Stimulated activated naive CD8-positive, alpha-beta T cell treated with anti-CD3 and anti-CD28 coated beads, Interleukin-15, Interleukin-2, amounts not matched to agents 100 ng/mL and 50 ng/mL, for 24 hours (primary cell): ENCODE measurements at regions not wholly inside any gene's neighbourhood (a gene's known extent, or its start where the extent isn't known, plus 50 kb on each side); places are given as distances from the start of the nearest gene placed in this dataset.

Experiments
- H3K27ac Mint-ChIP-seq: one replicate; pipeline ENCODE4 v1.8.0; 2021; ENCODE audit warnings: mild to moderate bottlenecking, mixed read lengths
- H3K27me3 Mint-ChIP-seq: one replicate; pipeline ENCODE4 v1.8.0; 2021; ENCODE audit warnings: mixed read lengths
- H3K36me3 Mint-ChIP-seq: one replicate; pipeline ENCODE4 v1.8.0; 2021; ENCODE audit warnings: low read depth, mixed read lengths
- H3K4me1 Mint-ChIP-seq: one replicate; pipeline ENCODE4 v1.8.0; 2021; ENCODE audit warnings: low read depth, mixed read lengths
- H3K4me3 Mint-ChIP-seq: one replicate; pipeline ENCODE4 v1.8.0; 2021; ENCODE audit warnings: mild to moderate bottlenecking, mixed read lengths
- H3K9me3 Mint-ChIP-seq: one replicate; pipeline ENCODE4 v1.8.0; 2021; ENCODE audit warnings: mixed read lengths

- no peaks in the 10 kb centered on the region for H3K36me3 Mint-ChIP-seq
- H3K4me3 Mint-ChIP-seq, result no peak overlapping the region
- H3K4me1 Mint-ChIP-seq, result no peaks in the 10 kb centered on the region
- H3K9me3 Mint-ChIP-seq, result no peaks in the 10 kb centered on the region
- no peak overlapping the region for H3K27ac Mint-ChIP-seq
- no peaks in the 10 kb centered on the region for H3K27me3 Mint-ChIP-seq
Observed at GRCh38 chr18:71673954-71674353, 870.2 kb downstream of the CBLN2 start.

- Mint-ChIP-seq H3K4me1 (no peaks in the 10 kb centered on the region), H3K9me3 (no peaks in the 10 kb centered on the region), H3K4me3 (no peak overlapping the region), H3K27me3 (no peaks in the 10 kb centered on the region), H3K36me3 (no peaks in the 10 kb centered on the region), H3K27ac (no peak overlapping the region)
Observed at GRCh38 chr18:71673498-71673897, 870.6 kb downstream of the CBLN2 start.

- Mint-ChIP-seq H3K9me3 (peaks cover 4% of the 10 kb centered on the region), H3K4me3 (no peak overlapping the region)
Observed at GRCh38 chr18:71666481-71666880, 877.7 kb downstream of the CBLN2 start.

GRCh38 chr18:71665131-71665530, 879.0 kb downstream of the CBLN2 start:
- H3K4me3 Mint-ChIP-seq, result no peak overlapping the region
- H3K27me3 Mint-ChIP-seq, result no peaks in the 10 kb centered on the region
- no peak overlapping the region for H3K27ac Mint-ChIP-seq
- no peaks in the 10 kb centered on the region for H3K36me3 Mint-ChIP-seq
- H3K4me1 Mint-ChIP-seq, result no peaks in the 10 kb centered on the region
- peaks cover 8% of the 10 kb centered on the region for H3K9me3 Mint-ChIP-seq

More at GRCh38 chr18:71666481-71666880, 877.7 kb downstream of the CBLN2 start:
- Mint-ChIP-seq H3K27me3 (no peaks in the 10 kb centered on the region), H3K4me1 (no peaks in the 10 kb centered on the region), H3K36me3 (no peaks in the 10 kb centered on the region), H3K27ac (no peak overlapping the region)

- Mint-ChIP-seq H3K4me1 (no peaks in the 10 kb centered on the region), H3K9me3 (no peaks in the 10 kb centered on the region), H3K27me3 (no peaks in the 10 kb centered on the region), H3K4me3 (no peak overlapping the region), H3K36me3 (no peaks in the 10 kb centered on the region), H3K27ac (no peak overlapping the region)
Observed at GRCh38 chr18:71643822-71644221, 900.3 kb downstream of the CBLN2 start.

- Mint-ChIP-seq H3K4me1 (no peaks in the 10 kb centered on the region), H3K9me3 (no peaks in the 10 kb centered on the region), H3K27ac (no peak overlapping the region), H3K4me3 (no peak overlapping the region), H3K36me3 (no peaks in the 10 kb centered on the region), H3K27me3 (no peaks in the 10 kb centered on the region)
Observed at GRCh38 chr18:71630696-71631095, 913.4 kb downstream of the CBLN2 start.

GRCh38 chr18:71625556-71626090, 918.5 kb downstream of the CBLN2 start:
- H3K4me3 Mint-ChIP-seq, result no peak overlapping the region
- H3K4me1 Mint-ChIP-seq, result no peaks in the 10 kb centered on the region
- H3K9me3 Mint-ChIP-seq, result no peaks in the 10 kb centered on the region
- no peak overlapping the region for H3K27ac Mint-ChIP-seq
- H3K27me3 Mint-ChIP-seq, result no peaks in the 10 kb centered on the region
- H3K36me3 Mint-ChIP-seq, result no peaks in the 10 kb centered on the region

- Mint-ChIP-seq H3K27ac (no peak overlapping the region), H3K27me3 (no peaks in the 10 kb centered on the region), H3K36me3 (no peaks in the 10 kb centered on the region), H3K4me3 (no peak overlapping the region), H3K9me3 (no peaks in the 10 kb centered on the region), H3K4me1 (no peaks in the 10 kb centered on the region)
Observed at GRCh38 chr18:71598374-71598773, 945.8 kb downstream of the CBLN2 start.

- H3K36me3 Mint-ChIP-seq, result no peaks in the 10 kb centered on the region
- H3K27ac Mint-ChIP-seq, result no peak overlapping the region
- H3K27me3 Mint-ChIP-seq, result no peaks in the 10 kb centered on the region
- no peaks in the 10 kb centered on the region for H3K9me3 Mint-ChIP-seq
- H3K4me1 Mint-ChIP-seq, result no peaks in the 10 kb centered on the region
- H3K4me3 Mint-ChIP-seq, result no peak overlapping the region
Observed at GRCh38 chr18:71597219-71597618, 946.9 kb downstream of the CBLN2 start.

GRCh38 chr18:71583252-71583651, 960.9 kb downstream of the CBLN2 start:
- Mint-ChIP-seq H3K27ac (no peak overlapping the region), H3K4me3 (no peak overlapping the region), H3K9me3 (peaks cover 2% of the 10 kb centered on the region), H3K27me3 (no peaks in the 10 kb centered on the region), H3K36me3 (no peaks in the 10 kb centered on the region), H3K4me1 (no peaks in the 10 kb centered on the region)

GRCh38 chr18:71554686-71555085, 989.5 kb downstream of the CBLN2 start:
- Mint-ChIP-seq H3K4me3 (no peak overlapping the region), H3K27ac (no peak overlapping the region)

GRCh38 chr18:71541643-71542042, 1002.5 kb downstream of the CBLN2 start:
- H3K36me3 Mint-ChIP-seq, result no peaks in the 10 kb centered on the region
- H3K27ac Mint-ChIP-seq, result no peak overlapping the region
- H3K9me3 Mint-ChIP-seq, result peaks cover 10% of the 10 kb centered on the region
- H3K4me3 Mint-ChIP-seq, result no peak overlapping the region
- no peaks in the 10 kb centered on the region for H3K27me3 Mint-ChIP-seq
- no peaks in the 10 kb centered on the region for H3K4me1 Mint-ChIP-seq

More at GRCh38 chr18:71554686-71555085, 989.5 kb downstream of the CBLN2 start:
- H3K4me1 Mint-ChIP-seq, result no peaks in the 10 kb centered on the region
- H3K9me3 Mint-ChIP-seq, result peaks cover 8% of the 10 kb centered on the region
- no peaks in the 10 kb centered on the region for H3K27me3 Mint-ChIP-seq
- H3K36me3 Mint-ChIP-seq, result no peaks in the 10 kb centered on the region

GRCh38 chr18:71529703-71530303, 1014.3 kb downstream of the CBLN2 start:
- no peaks in the 10 kb centered on the region for H3K27me3 Mint-ChIP-seq
- no peaks in the 10 kb centered on the region for H3K4me1 Mint-ChIP-seq
- H3K36me3 Mint-ChIP-seq, result no peaks in the 10 kb centered on the region
- H3K9me3 Mint-ChIP-seq, result no peaks in the 10 kb centered on the region
- H3K4me3 Mint-ChIP-seq, result no peak overlapping the region
- H3K27ac Mint-ChIP-seq, result no peak overlapping the region

- no peaks in the 10 kb centered on the region for H3K36me3 Mint-ChIP-seq
- no peaks in the 10 kb centered on the region for H3K4me1 Mint-ChIP-seq
- H3K9me3 Mint-ChIP-seq, result no peaks in the 10 kb centered on the region
- no peak overlapping the region for H3K4me3 Mint-ChIP-seq
- H3K27me3 Mint-ChIP-seq, result no peaks in the 10 kb centered on the region
- H3K27ac Mint-ChIP-seq, result no peak overlapping the region
Observed at GRCh38 chr18:71523483-71524435, 1020.4 kb downstream of the CBLN2 start.

- Mint-ChIP-seq H3K27ac (no peak overlapping the region), H3K36me3 (no peaks in the 10 kb centered on the region), H3K4me3 (no peak overlapping the region)
Observed at GRCh38 chr18:71505526-71505925, 1038.6 kb downstream of the CBLN2 start.

More at GRCh38 chr18:71505526-71505925, 1038.6 kb downstream of the CBLN2 start:
- Mint-ChIP-seq H3K9me3 (peaks cover 19% of the 10 kb centered on the region), H3K27me3 (no peaks in the 10 kb centered on the region), H3K4me1 (no peaks in the 10 kb centered on the region)
